GM19238 (cell line): ENCODE measurements at regions not wholly inside any gene's neighbourhood (a gene's known extent, or its start where the extent isn't known, plus 50 kb on each side); places are given as distances from the start of the nearest gene placed in this dataset.

Experiments used
- DNase-seq: peaks from one replicate; pipeline ENCODE4 v3.0.0; 2011; ENCODE audit warnings: low spot score; ENCODE audit not compliant: insufficient read length

- no peak for DNase-seq
Observed at GRCh38 chr5:4911646-4912403, 228.3 kb upstream of the ADAMTS16 start.

- no peak for DNase-seq
Observed at GRCh38 chr5:4921929-4922328, 218.2 kb upstream of the ADAMTS16 start.

- no peak for DNase-seq
Observed at GRCh38 chr5:4924577-4924976, 215.6 kb upstream of the ADAMTS16 start.

- DNase-seq: no peak
Observed at GRCh38 chr5:4927097-4927496, 213.0 kb upstream of the ADAMTS16 start.

GRCh38 chr5:4928409-4928808 is 211.7 kb upstream of the ADAMTS16 start:
- DNase-seq: no peak

- DNase-seq: no peak
Observed at GRCh38 chr5:4929092-4929655, 211.0 kb upstream of the ADAMTS16 start.

- DNase-seq: no peak
Observed at GRCh38 chr5:4939042-4939781, 200.9 kb upstream of the ADAMTS16 start.

- DNase-seq: no peak
Observed at GRCh38 chr5:4941161-4941560, 199.0 kb upstream of the ADAMTS16 start.

GRCh38 chr5:4941957-4942830 is 197.9 kb upstream of the ADAMTS16 start:
- DNase-seq: no peak

GRCh38 chr5:4942831-4943178 is 197.3 kb upstream of the ADAMTS16 start:
- no peak for DNase-seq

GRCh38 chr5:4945296-4945695 is 194.8 kb upstream of the ADAMTS16 start:
- DNase-seq: no peak

GRCh38 chr5:4947106-4947505 is 193.0 kb upstream of the ADAMTS16 start:
- no peak for DNase-seq

- no peak for DNase-seq
Observed at GRCh38 chr5:4947893-4948536, 192.1 kb upstream of the ADAMTS16 start.

GRCh38 chr5:4949108-4949507 is 191.0 kb upstream of the ADAMTS16 start:
- DNase-seq: no peak

GRCh38 chr5:4953576-4953975 is 186.6 kb upstream of the ADAMTS16 start:
- DNase-seq: no peak

GRCh38 chr5:4954048-4954447 is 186.1 kb upstream of the ADAMTS16 start:
- DNase-seq: no peak

GRCh38 chr5:4963265-4963664 is 176.9 kb upstream of the ADAMTS16 start:
- DNase-seq: no peak

- DNase-seq: no peak
Observed at GRCh38 chr5:4969351-4969750, 170.8 kb upstream of the ADAMTS16 start.

GRCh38 chr5:4970171-4970570 is 170.0 kb upstream of the ADAMTS16 start:
- no peak for DNase-seq

GRCh38 chr5:4976902-4977301 is 163.2 kb upstream of the ADAMTS16 start:
- no peak for DNase-seq

- no peak for DNase-seq
Observed at GRCh38 chr5:4977416-4978110, 162.6 kb upstream of the ADAMTS16 start.
